ENCODE measurements at regions not wholly inside any gene's neighbourhood (a gene's known extent, or its start where the extent isn't known, plus 50 kb on each side); places are given as distances from the start of the nearest gene placed in this dataset.

DNA sequence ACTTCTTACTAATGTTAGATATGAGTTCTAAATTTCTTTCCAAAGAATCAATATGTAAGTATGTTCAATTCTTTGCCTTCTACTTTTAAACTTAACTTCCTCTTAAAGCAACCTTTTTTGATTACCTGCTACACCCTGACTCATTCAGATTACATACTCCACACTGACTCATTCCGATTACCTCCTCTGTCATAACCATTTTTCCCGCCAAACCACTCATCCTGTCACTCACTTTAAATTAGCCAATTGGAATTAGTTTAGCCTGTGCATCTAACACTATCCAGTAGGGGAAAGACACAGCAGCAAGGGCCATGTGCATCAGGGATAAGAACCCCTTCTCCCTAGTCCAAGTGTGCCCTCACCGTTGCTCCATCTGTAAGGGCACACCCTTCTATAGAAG is 815.5 kb downstream of the BRINP3 start:
- H3K4me1 ChIP-seq (ENCODE audit: insufficient read depth, low read length), result no peaks in the 10 kb centered on the region
- H3K79me2 ChIP-seq (ENCODE audit: insufficient read depth, low read length), result no peaks in the 10 kb centered on the region
- TF ChIP-seq, protein P1, sequence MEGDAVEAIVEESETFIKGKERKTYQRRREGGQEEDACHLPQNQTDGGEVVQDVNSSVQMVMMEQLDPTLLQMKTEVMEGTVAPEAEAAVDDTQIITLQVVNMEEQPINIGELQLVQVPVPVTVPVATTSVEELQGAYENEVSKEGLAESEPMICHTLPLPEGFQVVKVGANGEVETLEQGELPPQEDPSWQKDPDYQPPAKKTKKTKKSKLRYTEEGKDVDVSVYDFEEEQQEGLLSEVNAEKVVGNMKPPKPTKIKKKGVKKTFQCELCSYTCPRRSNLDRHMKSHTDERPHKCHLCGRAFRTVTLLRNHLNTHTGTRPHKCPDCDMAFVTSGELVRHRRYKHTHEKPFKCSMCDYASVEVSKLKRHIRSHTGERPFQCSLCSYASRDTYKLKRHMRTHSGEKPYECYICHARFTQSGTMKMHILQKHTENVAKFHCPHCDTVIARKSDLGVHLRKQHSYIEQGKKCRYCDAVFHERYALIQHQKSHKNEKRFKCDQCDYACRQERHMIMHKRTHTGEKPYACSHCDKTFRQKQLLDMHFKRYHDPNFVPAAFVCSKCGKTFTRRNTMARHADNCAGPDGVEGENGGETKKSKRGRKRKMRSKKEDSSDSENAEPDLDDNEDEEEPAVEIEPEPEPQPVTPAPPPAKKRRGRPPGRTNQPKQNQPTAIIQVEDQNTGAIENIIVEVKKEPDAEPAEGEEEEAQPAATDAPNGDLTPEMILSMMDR (IDR thresholded peaks at IDR 0.05; ENCODE audit: extremely low read depth, low read depth, low read length), result no peak
- H4K20me1 ChIP-seq (ENCODE audit: insufficient read depth, low read length), result no peaks in the 10 kb centered on the region
- H3K27ac ChIP-seq (ENCODE audit: low read depth, low read length), result no peak overlapping the region
- no peaks in the 10 kb centered on the region for H3K27me3 ChIP-seq (ENCODE audit: insufficient read depth, low read length)
- H3K4me3 ChIP-seq (ENCODE audit: insufficient read depth, low read length), result no peak overlapping the region
- no peaks in the 10 kb centered on the region for H3K9me3 ChIP-seq (ENCODE audit: low read depth, low read length)
- no peak overlapping the region for H3K4me2 ChIP-seq (ENCODE audit: insufficient read depth, low read length)
- DNase-seq (ENCODE audit: insufficient read length, low spot score, missing footprints), result no peak
- H2AFZ ChIP-seq (ENCODE audit: low read length), result no peak overlapping the region
- H3K36me3 ChIP-seq (ENCODE audit: insufficient read depth, low read length), result no peaks in the 10 kb centered on the region

DNA sequence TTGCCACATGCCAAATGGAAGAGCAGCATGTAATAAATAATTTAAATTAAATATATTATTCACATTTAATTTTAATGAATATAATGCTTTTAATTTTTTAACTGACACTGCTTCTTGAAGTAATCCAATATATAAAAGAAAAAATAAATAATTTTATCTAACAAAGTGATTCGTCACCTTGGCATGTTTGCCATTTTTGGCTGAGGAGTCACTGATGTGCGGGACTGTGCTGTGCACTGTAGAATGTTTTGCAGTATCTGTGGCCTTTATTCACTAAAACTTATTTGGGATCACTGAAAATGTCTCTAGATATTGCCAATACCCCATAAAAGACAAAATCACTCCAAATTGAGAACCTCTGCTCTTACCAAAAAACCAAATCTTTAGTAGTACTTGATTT is 807.8 kb downstream of the BRINP3 start:
- no peak for DNase-seq (ENCODE audit: insufficient read length, low spot score, missing footprints)
- no peak overlapping the region for H3K4me2 ChIP-seq (ENCODE audit: insufficient read depth, low read length)
- H3K27ac ChIP-seq (ENCODE audit: low read depth, low read length), result no peak overlapping the region
- no peaks in the 10 kb centered on the region for H4K20me1 ChIP-seq (ENCODE audit: insufficient read depth, low read length)
- H3K27me3 ChIP-seq (ENCODE audit: insufficient read depth, low read length), result no peaks in the 10 kb centered on the region
- no peaks in the 10 kb centered on the region for H3K4me1 ChIP-seq (ENCODE audit: insufficient read depth, low read length)
- H2AFZ ChIP-seq (ENCODE audit: low read length), result no peak overlapping the region
- H3K4me3 ChIP-seq (ENCODE audit: insufficient read depth, low read length), result no peak overlapping the region
- H3K36me3 ChIP-seq (ENCODE audit: insufficient read depth, low read length), result no peaks in the 10 kb centered on the region
- peaks cover 4% of the 10 kb centered on the region for H3K9me3 ChIP-seq (ENCODE audit: low read depth, low read length)
- no peaks in the 10 kb centered on the region for H3K79me2 ChIP-seq (ENCODE audit: insufficient read depth, low read length)
- TF ChIP-seq, protein P1 (IDR thresholded peaks at IDR 0.05; ENCODE audit: extremely low read depth, low read depth, low read length), result no peak

DNA sequence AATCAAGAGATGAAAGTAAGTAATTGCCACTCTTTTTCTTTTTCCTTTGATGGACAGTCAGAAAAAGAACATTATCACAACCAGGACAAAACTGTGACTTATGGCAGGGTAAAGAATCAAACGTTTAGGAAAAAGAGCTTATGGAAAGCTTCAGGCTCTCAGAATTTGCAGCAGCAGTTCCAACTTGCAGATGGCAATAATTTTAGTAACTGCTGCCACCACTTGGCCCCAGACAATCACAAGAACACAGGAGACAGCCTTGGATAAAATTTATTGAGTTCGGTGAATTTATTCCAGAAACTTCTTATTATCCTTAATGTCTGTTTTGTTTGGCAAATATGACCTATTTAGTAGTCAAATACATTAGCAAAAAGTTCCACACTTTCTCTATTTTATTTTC is 804.4 kb downstream of the BRINP3 start:
- Histone ChIP-seq H3K36me3 (ENCODE audit: insufficient read depth, low read length) (no peaks in the 10 kb centered on the region), H3K4me2 (ENCODE audit: insufficient read depth, low read length) (no peak overlapping the region), H3K9me3 (ENCODE audit: low read depth, low read length) (peaks cover 4% of the 10 kb centered on the region), H3K4me1 (ENCODE audit: insufficient read depth, low read length) (no peaks in the 10 kb centered on the region), H3K4me3 (ENCODE audit: insufficient read depth, low read length) (no peak overlapping the region), H2AFZ (ENCODE audit: low read length) (no peak overlapping the region), H3K79me2 (ENCODE audit: insufficient read depth, low read length) (no peaks in the 10 kb centered on the region), H3K27me3 (ENCODE audit: insufficient read depth, low read length) (no peaks in the 10 kb centered on the region), H3K27ac (ENCODE audit: low read depth, low read length) (no peak overlapping the region), H4K20me1 (ENCODE audit: insufficient read depth, low read length) (no peaks in the 10 kb centered on the region)
- DNase-seq (ENCODE audit: insufficient read length, low spot score, missing footprints), result no peak
- TF ChIP-seq, protein P1 (IDR thresholded peaks at IDR 0.05; ENCODE audit: extremely low read depth, low read depth, low read length), result no peak

DNA sequence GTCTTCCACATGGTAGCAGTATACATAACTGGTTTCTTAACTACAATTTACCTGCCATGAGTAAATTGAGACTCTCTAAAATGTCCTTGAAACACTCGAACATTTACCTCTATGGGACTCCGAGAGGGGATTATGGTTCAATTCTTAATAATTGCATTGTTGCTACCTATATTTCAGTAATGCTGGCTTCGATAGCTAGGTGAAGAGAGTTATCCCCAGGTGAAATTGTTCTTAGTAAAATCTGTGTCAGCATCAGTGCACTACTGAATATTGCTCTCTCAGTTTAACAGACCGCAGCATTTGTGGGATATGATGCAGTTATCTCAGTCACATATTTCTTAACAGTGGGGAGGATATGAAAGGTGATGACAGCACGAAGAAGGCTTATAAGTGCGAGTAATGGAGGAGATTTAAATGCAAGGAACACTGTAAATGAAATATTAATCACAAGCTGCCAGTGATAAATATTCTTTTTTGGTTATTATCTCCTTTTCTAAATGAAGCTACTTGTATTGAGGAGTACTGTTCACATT is 801.9 kb downstream of the BRINP3 start:
- H3K9me3 ChIP-seq (ENCODE audit: low read depth, low read length), result no peaks in the 10 kb centered on the region
- no peak for DNase-seq (ENCODE audit: insufficient read length, low spot score, missing footprints)
- no peaks in the 10 kb centered on the region for H3K27me3 ChIP-seq (ENCODE audit: insufficient read depth, low read length)
- H3K27ac ChIP-seq (ENCODE audit: low read depth, low read length), result no peak overlapping the region
- TF ChIP-seq, protein P1 (IDR thresholded peaks at IDR 0.05; ENCODE audit: extremely low read depth, low read depth, low read length), result no peak
- H3K36me3 ChIP-seq (ENCODE audit: insufficient read depth, low read length), result no peaks in the 10 kb centered on the region
- no peaks in the 10 kb centered on the region for H3K4me1 ChIP-seq (ENCODE audit: insufficient read depth, low read length)
- H3K79me2 ChIP-seq (ENCODE audit: insufficient read depth, low read length), result no peaks in the 10 kb centered on the region
- no peaks in the 10 kb centered on the region for H4K20me1 ChIP-seq (ENCODE audit: insufficient read depth, low read length)
- H3K4me3 ChIP-seq (ENCODE audit: insufficient read depth, low read length), result no peak overlapping the region
- no peak overlapping the region for H2AFZ ChIP-seq (ENCODE audit: low read length)
- no peak overlapping the region for H3K4me2 ChIP-seq (ENCODE audit: insufficient read depth, low read length)
